ENCODE measurements at regions not wholly inside any gene's neighbourhood (a gene's known extent, or its start where the extent isn't known, plus 50 kb on each side); places are given as distances from the start of the nearest gene placed in this dataset.

DNA sequence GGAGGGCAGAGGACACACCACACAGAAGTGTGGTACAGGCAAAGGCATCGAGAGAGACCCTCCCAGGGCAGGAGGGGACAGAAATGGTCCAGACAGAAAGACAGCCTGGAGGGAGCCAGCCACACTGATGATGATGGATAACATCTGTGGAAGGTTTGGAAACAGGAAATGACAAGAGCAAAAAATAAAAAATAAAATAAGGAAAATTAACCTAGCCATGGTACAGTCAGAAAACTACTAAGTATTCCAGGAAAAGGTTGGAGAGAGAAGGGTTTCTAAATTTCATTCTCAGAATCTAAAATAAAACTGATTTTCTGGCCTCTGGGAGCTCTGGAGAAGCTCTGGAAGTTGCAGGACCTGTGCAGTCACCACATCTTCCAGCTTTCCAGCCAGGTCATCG lies 115.2 kb upstream of the VSTM2B start:
- TF ChIP-seq CHD2 (IDR thresholded peaks at IDR 0.05; ENCODE audit: low read length, partially characterized antibody) (no peak), HOXB13 (CRISPR knock-in tag; IDR thresholded peaks at IDR 0.05; ENCODE audit: low read depth) (no peak), MAFK (IDR thresholded peaks at IDR 0.05; ENCODE audit: partially characterized antibody) (no peak), FOXS1 (CRISPR knock-in tag; IDR thresholded peaks at IDR 0.05) (no peak), RARB (CRISPR knock-in tag; IDR thresholded peaks at IDR 0.05) (no peak)
- TF ChIP-seq, protein P1, sequence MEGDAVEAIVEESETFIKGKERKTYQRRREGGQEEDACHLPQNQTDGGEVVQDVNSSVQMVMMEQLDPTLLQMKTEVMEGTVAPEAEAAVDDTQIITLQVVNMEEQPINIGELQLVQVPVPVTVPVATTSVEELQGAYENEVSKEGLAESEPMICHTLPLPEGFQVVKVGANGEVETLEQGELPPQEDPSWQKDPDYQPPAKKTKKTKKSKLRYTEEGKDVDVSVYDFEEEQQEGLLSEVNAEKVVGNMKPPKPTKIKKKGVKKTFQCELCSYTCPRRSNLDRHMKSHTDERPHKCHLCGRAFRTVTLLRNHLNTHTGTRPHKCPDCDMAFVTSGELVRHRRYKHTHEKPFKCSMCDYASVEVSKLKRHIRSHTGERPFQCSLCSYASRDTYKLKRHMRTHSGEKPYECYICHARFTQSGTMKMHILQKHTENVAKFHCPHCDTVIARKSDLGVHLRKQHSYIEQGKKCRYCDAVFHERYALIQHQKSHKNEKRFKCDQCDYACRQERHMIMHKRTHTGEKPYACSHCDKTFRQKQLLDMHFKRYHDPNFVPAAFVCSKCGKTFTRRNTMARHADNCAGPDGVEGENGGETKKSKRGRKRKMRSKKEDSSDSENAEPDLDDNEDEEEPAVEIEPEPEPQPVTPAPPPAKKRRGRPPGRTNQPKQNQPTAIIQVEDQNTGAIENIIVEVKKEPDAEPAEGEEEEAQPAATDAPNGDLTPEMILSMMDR (IDR thresholded peaks at IDR 0.05) = no peak
- Histone ChIP-seq H3K4me1 (no peaks in the 10 kb centered on the region), H3K4me3 (no peak overlapping the region), H3K9me3 (no peaks in the 10 kb centered on the region), H3K4me2 (no peak overlapping the region), H3K27ac (no peak overlapping the region)
- CTCF ChIA-PET = interaction anchor here (1.3 kb wide), 1 partner anchor 18 kb away, joined by 3 read pairs; no protein-coding TSS in a partner anchor
- WGBS (ENCODE audit: missing lambda C conversion rate) = 9% methylated on average over 2 of the region's 2 CpGs
- ATAC-seq = no peak
- DNase-seq (ENCODE audit: low read depth in 1 of 2, low spot score in 1 of 2) = no peak
- FAIRE-seq = no peak
- POLR2A ChIA-PET = no interaction called here

DNA sequence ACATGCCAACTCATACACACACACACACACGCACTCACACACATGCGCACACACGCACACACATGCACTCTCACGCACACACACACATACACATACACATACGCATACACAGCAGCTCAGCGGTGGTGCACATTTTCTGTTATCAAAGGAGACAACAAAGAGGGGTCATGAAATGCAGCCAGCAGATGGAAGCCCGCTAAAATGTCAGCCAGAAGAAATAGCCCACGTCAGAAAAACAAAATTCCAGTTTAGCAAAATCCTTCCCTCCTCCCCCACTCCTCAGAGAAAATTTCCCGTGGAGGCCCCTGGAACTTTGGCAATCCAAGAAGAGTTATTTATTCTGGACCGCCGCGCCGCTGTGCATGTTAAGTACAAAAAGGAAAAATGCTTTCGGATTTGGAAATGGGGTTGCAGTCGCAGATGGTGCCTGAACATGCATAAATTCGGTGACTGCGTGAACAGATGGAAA lies 114.6 kb upstream of the VSTM2B start:
- H3K9me3 ChIP-seq = no peaks in the 10 kb centered on the region
- POLR2A ChIA-PET = no interaction called here
- H3K4me1 ChIP-seq = no peaks in the 10 kb centered on the region
- no peak overlapping the region for H3K4me3 ChIP-seq
- CTCF ChIA-PET = interaction anchor here (1.3 kb wide), 1 partner anchor 19 kb away, joined by 3 read pairs; no protein-coding TSS in a partner anchor
- no peak for ATAC-seq
- 33% methylated on average over 17 of the region's 17 CpGs for WGBS (ENCODE audit: missing lambda C conversion rate)
- TF ChIP-seq RFX5 (IDR thresholded peaks at IDR 0.05) (no peak), FOSB (CRISPR knock-in tag; IDR thresholded peaks at IDR 0.05) (no peak), HEYL (CRISPR knock-in tag; IDR thresholded peaks at IDR 0.05) (no peak), CBX2 (IDR thresholded peaks at IDR 0.05; ENCODE audit: borderline replicate concordance, low read depth) (no peak), HOXB5 (CRISPR knock-in tag; IDR thresholded peaks at IDR 0.05) (no peak), MAZ (IDR thresholded peaks at IDR 0.05; ENCODE audit: borderline replicate concordance, low read depth, low read length) (no peak), MYC (IDR thresholded peaks at IDR 0.05; ENCODE audit: borderline replicate concordance, low read length) (no peak), CHD2 (IDR thresholded peaks at IDR 0.05; ENCODE audit: low read length, partially characterized antibody) (no peak), KDM1A (IDR thresholded peaks at IDR 0.05; ENCODE audit: low read depth) (no peak), TP53 (CRISPR knock-in tag; IDR thresholded peaks at IDR 0.05) (no peak), POLR2AphosphoS2 (conservative IDR thresholded peaks at IDR 0.05; ENCODE audit: low read length) (no peak), EP300 (IDR thresholded peaks at IDR 0.05) (no peak), NPAS2 (CRISPR knock-in tag; IDR thresholded peaks at IDR 0.05; ENCODE audit: borderline replicate concordance) (no peak)
- TF ChIP-seq, protein P2, sequence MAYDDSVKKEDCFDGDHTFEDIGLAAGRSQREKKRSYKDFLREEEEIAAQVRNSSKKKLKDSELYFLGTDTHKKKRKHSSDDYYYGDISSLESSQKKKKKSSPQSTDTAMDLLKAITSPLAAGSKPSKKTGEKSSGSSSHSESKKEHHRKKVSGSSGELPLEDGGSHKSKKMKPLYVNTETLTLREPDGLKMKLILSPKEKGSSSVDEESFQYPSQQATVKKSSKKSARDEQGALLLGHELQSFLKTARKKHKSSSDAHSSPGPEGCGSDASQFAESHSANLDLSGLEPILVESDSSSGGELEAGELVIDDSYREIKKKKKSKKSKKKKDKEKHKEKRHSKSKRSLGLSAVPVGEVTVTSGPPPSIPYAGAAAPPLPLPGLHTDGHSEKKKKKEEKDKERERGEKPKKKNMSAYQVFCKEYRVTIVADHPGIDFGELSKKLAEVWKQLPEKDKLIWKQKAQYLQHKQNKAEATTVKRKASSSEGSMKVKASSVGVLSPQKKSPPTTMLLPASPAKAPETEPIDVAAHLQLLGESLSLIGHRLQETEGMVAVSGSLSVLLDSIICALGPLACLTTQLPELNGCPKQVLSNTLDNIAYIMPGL (CRISPR knock-in tag; IDR thresholded peaks at IDR 0.05; ENCODE audit: borderline replicate concordance) = no peak
- TF ChIP-seq, protein P3, sequence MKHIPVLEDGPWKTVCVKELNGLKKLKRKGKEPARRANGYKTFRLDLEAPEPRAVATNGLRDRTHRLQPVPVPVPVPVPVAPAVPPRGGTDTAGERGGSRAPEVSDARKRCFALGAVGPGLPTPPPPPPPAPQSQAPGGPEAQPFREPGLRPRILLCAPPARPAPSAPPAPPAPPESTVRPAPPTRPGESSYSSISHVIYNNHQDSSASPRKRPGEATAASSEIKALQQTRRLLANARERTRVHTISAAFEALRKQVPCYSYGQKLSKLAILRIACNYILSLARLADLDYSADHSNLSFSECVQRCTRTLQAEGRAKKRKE (CRISPR knock-in tag; IDR thresholded peaks at IDR 0.05; ENCODE audit: low read depth) = no peak
- TF ChIP-seq, protein P4, sequence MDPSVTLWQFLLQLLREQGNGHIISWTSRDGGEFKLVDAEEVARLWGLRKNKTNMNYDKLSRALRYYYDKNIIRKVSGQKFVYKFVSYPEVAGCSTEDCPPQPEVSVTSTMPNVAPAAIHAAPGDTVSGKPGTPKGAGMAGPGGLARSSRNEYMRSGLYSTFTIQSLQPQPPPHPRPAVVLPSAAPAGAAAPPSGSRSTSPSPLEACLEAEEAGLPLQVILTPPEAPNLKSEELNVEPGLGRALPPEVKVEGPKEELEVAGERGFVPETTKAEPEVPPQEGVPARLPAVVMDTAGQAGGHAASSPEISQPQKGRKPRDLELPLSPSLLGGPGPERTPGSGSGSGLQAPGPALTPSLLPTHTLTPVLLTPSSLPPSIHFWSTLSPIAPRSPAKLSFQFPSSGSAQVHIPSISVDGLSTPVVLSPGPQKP (IDR thresholded peaks at IDR 0.05; ENCODE audit: low read depth, low read length) = no peak
- TF ChIP-seq, protein P5, sequence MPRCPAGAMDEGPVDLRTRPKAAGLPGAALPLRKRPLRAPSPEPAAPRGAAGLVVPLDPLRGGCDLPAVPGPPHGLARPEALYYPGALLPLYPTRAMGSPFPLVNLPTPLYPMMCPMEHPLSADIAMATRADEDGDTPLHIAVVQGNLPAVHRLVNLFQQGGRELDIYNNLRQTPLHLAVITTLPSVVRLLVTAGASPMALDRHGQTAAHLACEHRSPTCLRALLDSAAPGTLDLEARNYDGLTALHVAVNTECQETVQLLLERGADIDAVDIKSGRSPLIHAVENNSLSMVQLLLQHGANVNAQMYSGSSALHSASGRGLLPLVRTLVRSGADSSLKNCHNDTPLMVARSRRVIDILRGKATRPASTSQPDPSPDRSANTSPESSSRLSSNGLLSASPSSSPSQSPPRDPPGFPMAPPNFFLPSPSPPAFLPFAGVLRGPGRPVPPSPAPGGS (IDR thresholded peaks at IDR 0.05) = no peak
- TF ChIP-seq, protein P6, sequence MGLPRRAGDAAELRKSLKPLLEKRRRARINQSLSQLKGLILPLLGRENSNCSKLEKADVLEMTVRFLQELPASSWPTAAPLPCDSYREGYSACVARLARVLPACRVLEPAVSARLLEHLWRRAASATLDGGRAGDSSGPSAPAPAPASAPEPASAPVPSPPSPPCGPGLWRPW (IDR thresholded peaks at IDR 0.05) = no peak
- peak; percentile 51 for FAIRE-seq
- no peak overlapping the region for H3K27ac ChIP-seq
- no peak overlapping the region for H3K4me2 ChIP-seq
- DNase-seq (ENCODE audit: low read depth in 1 of 2, low spot score in 1 of 2) = no peak

Measured in A549 (cell line).